Activated CD8-positive, alpha-beta memory T cell treated with anti-CD3 and anti-CD28 coated beads, Interleukin-2, amount 50 U/mL, for 24 hours (primary cell): ENCODE measurements at regions not wholly inside any gene's neighbourhood (a gene's known extent, or its start where the extent isn't known, plus 50 kb on each side); places are given as distances from the start of the nearest gene placed in this dataset.

Experiments used
- DNase-seq: peaks from one replicate; pipeline ENCODE4 v3.0.0-alpha.2; 2020; ENCODE audit errors: extremely low read depth

DNA sequence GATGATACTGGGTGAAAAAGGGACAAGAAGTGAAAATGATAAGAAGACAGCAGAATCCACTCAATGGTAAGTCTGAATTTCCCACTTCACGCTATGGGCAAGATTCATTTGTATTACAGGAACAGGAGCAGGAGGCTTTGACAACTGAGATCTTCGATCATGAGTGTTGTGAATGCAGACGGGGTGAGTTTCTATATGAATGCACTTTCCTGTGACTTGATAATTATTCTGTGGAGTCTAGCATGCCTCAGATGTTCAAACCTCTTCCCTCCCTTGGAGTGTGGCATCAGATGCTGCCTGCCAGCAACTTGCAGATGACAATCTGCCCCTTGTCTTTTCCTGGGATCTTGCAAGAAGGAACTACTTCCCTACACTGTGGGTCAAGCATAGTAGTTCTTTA lies 225.4 kb downstream of the HLX start:
- DNase-seq, result no peak

GRCh38 chr1:221105578-221105977 lies 226.3 kb downstream of the HLX start:
- DNase-seq, result no peak

GRCh38 chr1:221106616-221107015 lies 227.4 kb downstream of the HLX start:
- DNase-seq, result no peak

GRCh38 chr1:221109930-221110329 lies 230.7 kb downstream of the HLX start:
- DNase-seq, result no peak

DNA sequence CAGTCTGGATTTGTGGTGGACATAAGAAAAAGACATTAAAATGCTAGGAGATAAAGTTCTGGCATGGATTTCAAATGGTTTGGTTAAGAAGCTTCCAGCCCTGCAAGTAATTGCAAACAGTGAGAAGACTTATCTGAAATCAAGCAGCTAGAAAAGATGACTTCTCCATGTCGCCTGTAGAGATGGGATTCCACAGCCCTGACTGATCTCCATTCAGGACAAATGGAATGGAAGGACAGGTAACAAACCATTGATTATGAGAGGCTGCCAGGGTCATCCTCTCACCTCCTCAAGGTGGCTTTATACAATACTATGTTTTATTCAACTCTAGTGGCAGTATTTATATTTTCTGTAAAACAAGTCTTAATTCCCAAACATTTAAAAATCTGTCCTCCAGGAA lies 237.9 kb downstream of the HLX start:
- no peak for DNase-seq

DNA sequence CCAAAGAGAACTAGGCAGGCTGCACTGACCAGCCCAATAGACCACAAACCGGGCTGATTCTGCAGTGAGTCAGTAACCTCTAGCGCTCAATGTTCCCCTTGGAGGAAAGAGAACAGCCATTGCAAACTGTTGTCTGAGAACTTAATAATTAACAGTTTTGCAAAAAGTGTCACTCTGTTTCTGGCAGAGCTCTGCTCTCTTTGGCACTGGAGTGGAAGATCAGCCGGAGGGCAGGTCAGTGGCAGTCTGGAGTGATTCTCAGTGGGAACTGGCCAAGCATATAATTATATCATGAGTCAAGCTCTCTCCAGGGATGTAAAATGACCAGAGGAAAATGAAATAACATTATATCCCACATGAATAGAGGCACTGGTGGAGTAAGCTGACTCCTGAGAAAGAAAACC lies 238.3 kb downstream of the HLX start:
- DNase-seq, result no peak

- no peak for DNase-seq
Measured at GRCh38 chr1:221118176-221118937, 239.1 kb downstream of the HLX start.

- DNase-seq, result no peak
Measured at GRCh38 chr1:221118938-221119320, 239.7 kb downstream of the HLX start.

DNA sequence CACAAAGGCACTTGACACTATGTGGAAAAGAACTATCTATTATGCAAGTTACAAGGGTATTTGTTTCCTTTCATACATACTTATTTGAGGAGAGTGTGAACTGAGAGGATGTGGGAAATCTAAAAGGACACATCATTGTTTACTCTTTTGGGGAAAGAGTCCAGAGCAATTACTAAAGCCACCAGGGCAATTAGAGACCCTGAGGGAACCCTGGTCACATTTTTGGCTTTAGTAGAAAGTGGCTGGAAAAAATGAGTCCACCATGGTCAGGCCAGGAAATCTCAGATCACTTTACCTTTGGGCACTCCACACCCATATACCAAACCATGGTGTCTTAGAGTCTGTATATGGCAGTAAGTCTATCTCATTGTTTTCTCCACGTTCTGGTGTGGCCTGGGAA lies 243.3 kb downstream of the HLX start:
- no peak for DNase-seq

GRCh38 chr1:221125976-221126375 lies 246.7 kb downstream of the HLX start:
- no peak for DNase-seq

DNA sequence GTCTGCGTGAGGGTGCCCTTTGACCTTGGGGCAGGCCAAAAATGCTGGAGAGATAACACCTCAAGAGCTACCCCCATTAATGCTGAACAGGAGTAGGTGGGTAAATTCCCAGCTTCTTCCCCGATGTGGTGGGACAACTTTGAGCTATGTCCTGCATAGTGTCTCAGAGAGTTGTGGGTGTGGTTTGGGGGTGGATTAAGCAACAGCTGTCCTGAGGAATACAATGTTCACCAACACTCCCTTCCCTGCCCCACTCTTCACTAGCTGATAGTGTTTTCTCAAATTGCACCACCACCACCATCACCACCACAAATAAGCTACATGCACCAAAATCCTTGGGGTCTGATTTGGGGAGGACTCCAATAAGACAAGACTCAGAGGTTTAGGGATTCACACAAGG lies 258.4 kb downstream of the HLX start:
- DNase-seq, result no peak

DNA sequence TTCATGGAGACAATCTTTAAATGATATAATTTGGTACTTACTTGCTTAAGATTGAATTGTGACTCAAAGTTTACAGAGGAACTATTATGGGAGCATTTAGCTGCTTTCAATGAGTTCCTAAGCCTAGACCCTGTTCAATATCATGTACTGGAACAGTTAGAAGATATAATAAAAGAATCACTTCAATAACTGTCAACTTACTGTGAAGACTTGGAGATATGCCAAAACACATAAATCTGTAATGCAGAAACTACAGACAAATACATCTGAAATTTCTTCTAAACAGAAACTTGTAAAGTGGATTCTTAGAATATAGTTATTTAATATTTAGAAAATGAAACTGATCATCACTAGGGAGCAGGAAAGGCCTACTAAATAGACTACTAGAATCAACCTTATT lies 259.3 kb downstream of the HLX start:
- no peak for DNase-seq

- DNase-seq, result no peak
Measured at GRCh38 chr1:221139991-221140390, 260.7 kb downstream of the HLX start.

- no peak for DNase-seq
Measured at GRCh38 chr1:221141096-221141495, 261.9 kb downstream of the HLX start.

DNA sequence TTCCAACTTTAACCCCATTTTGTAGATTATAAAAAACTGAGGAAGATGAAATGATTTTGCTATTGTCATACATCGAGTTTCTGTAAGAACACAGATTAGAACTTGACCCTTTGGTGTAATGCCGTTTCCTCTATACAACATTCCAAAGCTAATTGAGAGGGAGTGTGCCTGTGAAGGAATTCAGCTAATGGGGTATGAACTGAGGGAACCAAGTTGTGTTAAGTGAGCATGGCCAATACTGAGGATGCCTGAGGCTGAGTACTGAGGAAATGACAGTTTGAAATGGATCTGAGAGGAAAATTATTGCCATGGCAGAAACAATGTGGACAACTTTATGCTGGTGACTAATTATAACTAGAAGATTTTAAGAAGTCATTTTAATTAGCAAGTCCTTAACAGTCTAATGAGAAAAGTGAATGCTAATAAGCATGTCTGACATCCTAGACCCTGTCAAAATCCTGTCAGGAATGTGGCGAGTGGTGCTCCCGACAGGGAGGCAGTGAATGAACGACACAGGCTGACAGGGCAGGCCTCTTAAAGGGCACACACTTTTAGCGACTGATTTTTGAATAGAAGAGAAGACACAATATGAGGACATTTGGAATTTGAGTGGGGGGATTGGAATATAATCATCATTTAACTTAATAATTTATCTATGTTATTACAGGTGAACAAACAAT lies 262.5 kb downstream of the HLX start:
- no peak for DNase-seq

- DNase-seq, result no peak
Measured at GRCh38 chr1:221148660-221149059, 269.4 kb downstream of the HLX start.

GRCh38 chr1:221149111-221149510 lies 269.9 kb downstream of the HLX start:
- DNase-seq, result no peak

DNA sequence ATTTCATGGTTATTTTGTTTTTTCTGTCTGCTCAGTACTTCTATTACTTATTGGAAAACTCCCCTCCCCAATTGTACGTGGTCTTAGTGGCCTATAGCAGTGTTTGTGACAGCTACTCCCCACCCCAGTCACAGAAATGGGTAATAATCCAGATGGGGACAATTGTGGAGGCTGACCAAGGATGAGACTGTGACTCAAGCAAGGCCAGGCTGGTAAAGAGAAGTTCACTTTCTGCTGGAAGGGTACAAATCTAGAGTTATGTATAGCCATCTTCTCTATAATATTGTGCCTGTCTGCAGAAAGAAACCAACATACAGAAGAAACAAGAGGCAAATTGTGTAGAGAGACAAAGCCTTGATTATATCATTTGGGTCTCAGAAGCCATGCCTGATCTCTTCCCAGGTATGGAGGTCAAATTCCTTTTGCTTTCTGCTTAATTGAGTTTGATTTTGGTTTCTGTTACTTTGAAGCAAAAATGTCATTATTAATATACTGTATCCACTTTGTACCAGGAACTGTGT lies 270.4 kb downstream of the HLX start:
- DNase-seq, result no peak

GRCh38 chr1:221150996-221151395 lies 271.8 kb downstream of the HLX start:
- no peak for DNase-seq

DNA sequence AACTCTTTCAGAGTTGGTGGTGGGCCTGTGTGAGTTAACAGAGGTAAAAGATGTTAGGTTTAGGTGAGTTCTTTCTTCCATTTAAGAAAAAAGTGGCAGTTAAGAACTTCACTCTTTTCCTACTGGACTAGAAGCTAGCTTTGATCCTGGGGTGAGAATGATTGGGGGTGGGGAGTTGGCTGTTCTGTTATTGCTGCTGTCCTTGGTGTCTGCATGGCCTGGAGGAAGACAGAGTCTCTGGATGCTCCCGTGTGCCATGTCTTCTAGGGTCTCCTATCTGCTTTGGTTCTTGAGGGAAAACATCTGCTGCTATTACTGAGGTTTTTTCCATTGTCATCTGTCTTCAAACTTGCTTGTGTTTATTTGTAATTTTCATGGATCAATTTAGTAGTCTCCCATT lies 275.7 kb downstream of the HLX start:
- DNase-seq, result no peak

- DNase-seq, result no peak
Measured at GRCh38 chr1:221157026-221157761, 278.0 kb downstream of the HLX start.

GRCh38 chr1:221159608-221160007 lies 280.4 kb downstream of the HLX start:
- DNase-seq, result no peak

- no peak for DNase-seq
Measured at GRCh38 chr1:221161571-221162041, 282.4 kb downstream of the HLX start.
